ENCODE measurements at regions not wholly inside any gene's neighbourhood (a gene's known extent, or its start where the extent isn't known, plus 50 kb on each side); places are given as distances from the start of the nearest gene placed in this dataset.
"Not testable (repeated sequence)": the region's sequence is repeated elsewhere in the genome, so short reads cannot be mapped to it uniquely, and the experiment has no call there.

DNA sequence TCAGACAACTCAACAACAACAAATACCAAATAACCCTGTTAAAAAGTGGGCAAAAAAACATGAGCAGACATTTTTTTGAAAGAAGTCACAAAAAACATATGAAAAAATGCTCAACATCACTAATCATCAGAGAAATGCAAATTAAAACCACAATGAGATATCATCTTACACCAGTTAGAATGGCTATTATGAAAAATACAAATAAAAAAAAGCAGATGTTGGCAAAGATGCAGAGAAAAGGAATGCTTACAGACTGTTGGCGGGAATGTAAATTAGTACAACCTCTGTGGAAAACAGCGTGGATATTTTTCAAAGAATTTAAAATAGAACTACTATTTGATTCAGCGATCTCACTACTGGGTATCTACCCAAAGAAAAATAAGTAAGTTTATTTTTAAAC lies 114.0 kb downstream of the SLC38A4 start:
- DNase-seq = no peak

DNA sequence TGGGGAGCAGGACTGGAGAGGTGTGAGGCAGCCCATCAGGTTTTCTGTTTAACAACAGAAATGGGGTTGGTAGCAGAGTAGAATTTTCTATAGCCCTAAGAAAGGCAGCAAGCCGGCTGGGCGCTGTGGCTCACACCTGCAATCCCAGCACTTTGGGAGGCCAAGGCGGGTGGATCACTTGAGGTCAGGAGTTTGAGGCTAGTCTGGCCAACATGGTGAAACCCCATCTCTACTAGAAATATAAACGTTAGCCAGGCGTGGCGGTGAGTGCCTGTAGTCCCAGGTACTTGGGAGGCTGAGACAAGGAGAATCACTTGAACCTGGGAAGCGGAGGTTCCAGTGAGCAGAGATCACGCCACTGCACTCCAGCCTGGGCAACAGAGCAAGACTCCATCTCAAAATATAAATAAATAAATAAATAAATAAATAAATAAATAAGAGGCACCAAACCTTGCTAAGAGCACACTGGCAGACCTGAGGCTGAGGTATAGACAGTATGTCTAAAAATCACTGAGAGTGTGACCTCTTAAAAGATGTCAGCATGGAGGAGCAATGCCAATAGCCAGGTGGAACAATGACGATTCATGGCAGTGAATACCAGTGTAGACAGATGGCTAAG lies 115.6 kb downstream of the SLC38A4 start:
- DNase-seq = no peak

DNA sequence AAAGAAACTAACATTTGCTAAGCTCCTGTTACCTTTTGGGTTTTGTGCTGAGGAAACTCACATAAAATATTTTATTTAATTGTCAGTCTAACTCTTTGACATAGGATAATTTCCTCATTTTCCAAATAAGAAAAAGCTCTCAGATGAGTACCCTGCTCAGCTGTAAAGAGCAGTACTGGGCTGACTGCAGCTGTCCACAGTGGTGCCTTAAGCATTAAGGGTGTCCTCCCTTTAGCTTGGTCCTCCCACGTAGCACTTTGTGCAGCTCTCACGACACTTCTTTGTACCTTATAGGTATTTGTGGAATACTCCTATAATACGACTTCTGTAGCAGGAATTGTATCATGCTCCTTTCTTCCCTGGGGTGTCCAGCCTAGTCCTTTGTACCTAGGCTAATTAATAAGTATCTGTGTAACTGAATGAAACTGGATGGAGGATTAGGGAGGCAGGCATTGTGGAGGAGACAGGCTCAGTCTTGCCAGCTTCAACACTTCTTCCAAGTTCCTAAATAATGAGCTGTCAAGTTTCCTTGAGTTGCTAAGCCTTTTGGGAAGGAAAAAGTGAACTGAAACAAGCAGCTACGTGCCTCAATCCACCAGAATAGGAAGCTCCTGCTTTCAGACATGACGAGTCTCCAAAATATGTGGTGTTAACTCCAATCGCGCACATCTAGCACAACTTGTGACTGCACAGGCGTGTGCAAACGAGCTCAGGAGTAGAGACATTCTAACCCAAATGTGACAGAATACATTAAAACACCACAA lies 123.0 kb downstream of the SLC38A4 start:
- no peak for DNase-seq

DNA sequence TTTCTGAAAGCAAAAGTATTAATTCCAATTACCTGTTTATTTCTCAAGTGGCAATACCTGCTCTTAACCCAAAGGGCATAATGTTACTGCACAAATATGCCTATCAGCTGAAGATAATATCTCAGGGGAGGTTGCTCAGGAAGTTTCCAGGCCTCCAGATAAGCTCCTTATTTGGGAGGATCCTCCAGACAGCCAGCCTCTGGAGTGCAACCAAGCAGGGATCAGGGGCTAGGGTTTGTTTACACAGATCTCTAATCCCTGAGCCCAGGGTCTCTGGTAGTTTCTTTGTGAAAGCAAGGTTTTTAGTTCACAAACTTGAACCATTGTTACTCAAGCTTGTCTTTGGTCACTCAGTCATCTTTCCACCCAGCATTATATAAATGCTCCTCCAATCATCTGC lies 124.4 kb downstream of the SLC38A4 start:
- no peak for DNase-seq

DNA sequence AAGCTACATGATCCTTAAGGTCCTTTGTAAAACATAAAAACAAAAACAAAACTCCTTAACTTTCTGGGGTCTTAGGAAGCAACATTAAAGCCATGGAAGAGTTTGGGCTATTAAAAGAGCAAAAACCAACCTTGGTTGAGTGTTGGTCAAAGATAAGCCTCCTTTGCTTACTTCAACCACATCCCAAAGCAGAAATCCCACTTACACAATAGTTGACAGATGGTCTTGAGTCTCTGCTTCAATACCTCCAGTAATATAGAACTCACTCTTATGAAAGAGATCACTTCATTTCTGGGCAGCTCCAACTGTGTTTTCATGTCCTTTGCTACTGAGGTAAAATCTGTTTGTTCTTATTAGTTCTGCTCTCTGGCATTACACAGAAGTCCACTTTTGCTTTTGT lies 125.8 kb downstream of the SLC38A4 start:
- no peak for DNase-seq

DNA sequence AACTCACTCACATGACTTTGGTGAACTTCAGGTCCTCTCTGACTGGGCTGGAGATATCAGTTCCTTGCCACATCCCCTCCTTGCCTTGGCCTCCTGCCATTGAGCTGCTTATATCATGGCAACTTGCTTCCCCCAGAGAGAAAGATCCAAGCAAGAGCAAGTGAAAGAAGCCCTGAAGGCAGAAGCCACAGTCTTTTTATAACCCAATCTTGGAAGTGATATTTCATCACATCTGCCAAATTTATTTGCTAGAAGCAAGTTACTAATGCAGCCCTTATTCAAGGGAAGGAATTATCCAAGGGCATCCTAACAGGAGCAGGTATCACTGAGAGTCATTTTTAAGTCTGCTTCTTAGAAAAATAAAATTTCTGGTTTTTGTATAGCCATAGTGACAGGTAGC lies 127.8 kb downstream of the SLC38A4 start:
- DNase-seq = no peak

DNA sequence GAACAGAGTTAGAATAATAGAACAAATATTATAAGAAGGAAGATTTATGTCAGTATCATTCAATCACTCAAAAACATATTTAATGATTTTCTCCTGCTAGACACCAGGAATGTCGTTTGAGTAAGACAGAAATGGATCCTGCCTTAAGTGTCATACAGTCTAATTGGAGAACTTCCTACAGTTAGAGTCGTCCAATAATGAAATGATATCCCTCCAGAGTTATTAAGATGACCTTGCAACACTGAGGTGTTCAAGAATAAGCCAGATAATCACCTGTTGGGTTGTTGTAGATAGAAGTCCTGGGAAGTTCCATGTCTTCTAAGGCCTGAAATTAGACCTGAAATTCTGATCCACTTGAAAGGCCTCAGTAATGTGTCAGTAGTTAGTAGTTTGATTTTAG lies 132.3 kb downstream of the SLC38A4 start:
- no peak for DNase-seq

DNA sequence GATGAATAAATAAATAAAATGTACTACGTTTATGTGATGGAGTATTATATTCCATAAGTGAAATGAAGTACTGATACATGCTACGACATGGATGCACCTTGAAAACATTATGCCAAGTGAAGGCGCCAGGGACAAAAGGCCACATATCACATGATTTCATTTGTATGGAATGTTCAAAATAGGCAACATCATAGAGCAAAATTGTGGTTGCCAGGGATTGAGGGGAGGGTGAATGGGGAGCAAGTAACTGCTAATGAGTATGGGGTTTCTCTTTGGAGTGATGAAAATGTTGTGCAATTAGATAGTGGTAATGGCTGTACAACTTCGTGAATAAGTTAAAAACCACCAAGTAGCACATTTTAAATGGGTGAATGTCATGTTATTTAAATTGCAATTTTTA lies 132.8 kb downstream of the SLC38A4 start:
- no peak for DNase-seq

DNA sequence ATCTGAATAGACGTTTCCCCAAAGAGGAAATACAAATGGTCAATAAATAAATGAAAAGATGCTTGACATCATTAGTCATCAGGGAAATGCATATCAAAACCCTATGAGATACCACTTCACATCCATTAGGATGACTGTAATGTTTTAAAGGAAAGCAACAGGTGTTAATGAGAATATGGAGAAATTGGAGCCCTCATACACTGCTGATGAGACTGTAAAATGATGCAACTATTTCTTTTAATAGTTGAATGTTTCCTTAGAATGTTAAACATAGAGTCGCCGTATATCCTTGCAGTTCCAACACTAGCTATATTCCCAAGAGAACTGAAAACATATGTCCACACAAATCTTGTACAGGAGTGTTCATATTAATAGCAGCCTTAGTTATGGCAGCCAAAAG lies 133.2 kb downstream of the SLC38A4 start:
- DNase-seq = no peak

DNA sequence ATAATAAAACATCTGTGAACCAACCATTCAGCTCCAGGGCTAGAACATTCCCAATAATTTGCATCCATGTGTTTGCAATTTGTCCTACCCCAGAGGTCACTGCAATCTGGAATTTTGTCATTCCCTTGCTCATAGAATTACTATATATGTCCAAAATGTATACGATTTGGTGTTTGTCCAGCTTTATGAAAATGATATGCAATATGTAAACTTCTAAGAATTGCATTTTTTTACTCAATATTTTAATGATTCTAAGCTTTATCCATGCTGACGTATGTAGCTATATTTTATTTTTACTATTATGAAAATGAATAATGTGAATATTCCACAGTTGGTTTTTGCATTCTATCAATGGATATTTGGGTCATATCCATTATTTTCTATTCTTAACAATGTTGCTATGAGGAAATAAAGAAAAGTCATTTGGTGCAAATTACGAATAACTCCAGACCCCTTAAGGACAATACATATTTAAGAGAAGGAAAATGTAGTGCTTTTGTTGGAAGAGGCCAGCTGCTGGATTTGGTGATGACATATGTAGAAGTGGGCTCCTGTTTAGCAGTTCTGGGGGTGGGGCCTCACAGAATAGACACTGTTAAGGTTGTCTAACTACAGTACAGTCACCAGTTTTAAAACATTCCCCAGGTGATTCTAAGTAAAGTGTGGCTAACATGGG lies 139.4 kb downstream of the SLC38A4 start:
- no peak for DNase-seq

DNA sequence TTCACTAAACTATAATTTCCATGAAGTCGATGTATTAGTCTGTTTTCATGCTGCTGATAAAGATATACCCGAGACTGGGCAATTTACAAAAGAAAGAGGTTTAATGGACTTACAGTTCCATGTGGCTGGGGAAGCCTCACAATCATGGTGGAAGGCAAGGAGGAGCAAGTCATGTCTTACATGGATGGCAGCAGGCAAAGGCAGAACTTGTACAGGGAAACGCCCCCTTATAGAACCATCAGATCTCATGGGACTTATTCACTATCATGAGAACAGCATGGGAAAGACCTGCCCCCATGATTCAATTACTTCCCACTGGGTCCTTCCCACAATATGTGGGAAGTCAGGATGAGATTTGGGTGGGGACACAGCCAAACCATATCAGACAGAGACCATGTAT lies 141.6 kb downstream of the SLC38A4 start:
- not testable (repeated sequence) for DNase-seq

DNA sequence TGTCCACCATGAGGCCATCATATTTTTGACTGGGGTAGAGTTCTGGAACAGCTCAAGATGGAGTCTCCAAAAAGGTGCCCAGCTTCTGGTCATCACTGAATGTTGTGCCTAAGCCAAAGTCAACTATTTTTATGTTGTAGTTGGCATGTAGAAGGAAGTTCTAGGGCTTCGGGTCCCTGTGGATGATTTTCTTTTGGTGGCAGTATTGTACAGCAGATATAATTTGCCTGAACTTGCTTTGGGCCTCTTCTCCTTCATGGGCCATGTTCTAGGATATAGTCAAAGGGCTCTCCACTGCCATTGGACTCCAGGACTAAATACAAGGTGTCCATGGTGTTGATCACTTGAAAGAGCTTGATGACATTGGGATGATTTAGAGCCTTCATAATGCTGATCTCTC lies 143.6 kb downstream of the SLC38A4 start:
- DNase-seq = no peak

DNA sequence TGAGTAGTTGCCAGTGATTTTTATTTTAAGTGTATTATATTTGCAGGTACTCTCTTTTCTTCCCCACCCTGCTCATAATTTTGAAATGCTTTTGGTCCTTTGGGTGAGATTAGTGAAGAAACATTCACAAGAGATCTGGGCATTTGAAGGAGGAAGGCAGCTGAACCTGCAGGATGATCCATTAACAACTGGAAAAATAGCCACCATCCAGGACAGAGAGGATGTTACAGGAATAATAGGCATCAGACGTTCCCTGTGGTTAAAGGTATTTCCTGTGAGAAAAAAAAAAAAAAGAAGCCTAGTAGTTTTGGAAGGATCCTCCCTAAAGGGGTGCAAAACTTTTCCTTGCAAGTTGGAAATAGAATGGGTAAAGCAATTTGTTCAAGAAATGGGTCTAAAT lies 145.3 kb downstream of the SLC38A4 start:
- DNase-seq = no peak

DNA sequence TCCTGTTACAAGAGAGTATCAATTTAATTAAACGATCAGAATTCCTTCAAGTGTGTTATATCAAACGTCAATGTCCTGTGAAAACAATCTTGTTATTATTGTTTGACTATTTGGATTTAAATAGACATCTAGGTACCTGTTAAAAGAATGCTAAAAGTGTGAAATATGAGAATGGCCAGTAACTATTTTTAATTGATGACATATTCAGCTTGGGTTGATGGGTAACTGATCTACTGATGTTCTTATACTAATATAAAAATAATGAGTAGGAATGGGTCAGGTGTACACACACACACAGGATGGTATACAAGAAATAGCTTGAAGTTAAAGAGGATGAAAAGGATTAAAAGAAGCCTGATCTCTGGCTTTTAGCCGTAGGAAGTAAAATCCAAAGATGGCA lies 146.0 kb downstream of the SLC38A4 start:
- no peak for DNase-seq

DNA sequence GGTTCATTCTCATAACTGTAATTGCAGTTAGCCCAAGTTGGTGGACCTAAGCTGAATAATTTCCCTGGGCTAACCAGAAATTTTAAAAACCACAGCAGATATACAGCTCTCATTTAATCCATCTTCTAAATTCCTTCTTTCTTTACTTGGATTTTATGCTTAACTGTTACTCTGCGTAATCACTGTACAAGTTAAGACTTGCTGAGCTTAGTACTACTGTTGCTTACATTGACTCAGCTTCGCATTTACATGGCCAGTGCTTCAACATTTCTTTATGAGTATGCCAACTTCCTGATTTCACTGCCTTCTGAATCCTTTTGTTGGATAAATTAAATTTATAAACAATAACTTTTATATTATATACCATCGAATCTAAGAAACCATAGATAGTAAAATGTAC lies 147.4 kb downstream of the SLC38A4 start:
- DNase-seq = no peak

DNA sequence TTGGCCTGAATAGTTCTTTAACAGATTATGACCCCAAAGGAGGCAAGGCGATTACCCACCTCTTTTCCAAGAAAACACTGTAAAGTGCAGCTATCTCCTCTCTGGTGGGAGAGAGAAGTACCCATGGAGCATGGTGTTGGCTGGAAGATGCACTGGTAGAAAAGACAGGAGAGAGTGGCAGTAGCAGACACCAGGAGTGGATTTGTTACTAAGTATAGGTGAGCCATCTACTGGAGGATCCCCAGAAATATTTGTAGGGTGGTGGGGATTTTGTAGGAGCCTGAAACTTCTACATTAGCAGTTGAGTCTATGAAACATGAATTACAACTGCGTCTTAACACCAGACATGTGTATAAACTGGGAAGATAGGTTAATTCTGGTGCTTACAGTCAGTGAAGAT lies 148.0 kb downstream of the SLC38A4 start:
- DNase-seq = no peak

DNA sequence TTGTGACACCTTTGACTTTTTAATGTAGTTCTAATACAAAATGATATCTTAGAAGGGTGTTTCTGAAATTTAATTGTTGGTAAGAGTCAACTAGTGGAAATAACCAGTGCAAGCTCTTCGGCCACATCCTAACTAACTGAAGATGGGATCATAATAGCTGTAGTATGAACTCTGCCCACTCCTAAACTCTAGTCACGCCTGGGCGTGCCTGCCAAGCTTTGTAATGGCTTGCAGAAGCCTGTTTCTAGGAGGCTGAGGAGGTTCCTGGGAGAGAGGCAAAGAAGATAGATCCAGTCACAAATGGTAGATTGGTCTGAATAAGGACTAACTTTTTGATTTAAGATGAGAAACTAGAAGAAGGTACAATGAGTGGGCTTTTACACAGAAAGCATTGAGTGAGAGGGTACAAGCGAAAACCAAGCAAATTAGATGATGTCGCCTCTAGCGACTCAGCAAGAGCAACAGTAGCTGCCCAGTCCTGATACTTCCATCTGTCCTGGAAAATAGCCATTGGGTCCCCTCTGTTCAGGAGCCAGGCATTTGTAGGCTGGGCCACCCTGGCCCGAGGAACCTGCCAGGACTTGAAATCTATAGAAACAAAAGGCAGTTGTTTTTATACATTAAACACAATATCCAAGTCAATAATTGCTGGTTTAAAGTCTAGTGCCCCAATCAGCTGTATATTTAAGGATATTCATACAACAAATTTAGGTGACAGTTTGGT lies 148.8 kb downstream of the SLC38A4 start:
- no peak for DNase-seq

DNA sequence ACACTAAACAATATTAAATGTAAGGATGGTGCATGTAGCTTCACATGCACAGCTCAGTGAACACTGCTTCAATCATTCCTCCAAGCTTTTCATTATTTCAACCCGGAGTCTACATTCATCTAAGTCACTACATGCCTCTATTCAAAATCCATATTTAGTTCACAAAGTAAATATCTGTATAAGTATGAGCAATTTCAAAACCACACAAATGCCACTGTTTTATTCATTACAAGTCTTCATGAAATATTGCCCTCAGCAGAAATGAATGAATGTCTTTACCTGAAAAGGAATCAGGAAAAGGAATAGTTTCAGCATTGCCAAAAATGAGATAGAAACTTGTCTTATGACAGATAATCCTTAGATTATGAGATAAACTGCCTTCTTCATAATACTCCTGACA lies 149.4 kb downstream of the SLC38A4 start:
- no peak for DNase-seq

DNA sequence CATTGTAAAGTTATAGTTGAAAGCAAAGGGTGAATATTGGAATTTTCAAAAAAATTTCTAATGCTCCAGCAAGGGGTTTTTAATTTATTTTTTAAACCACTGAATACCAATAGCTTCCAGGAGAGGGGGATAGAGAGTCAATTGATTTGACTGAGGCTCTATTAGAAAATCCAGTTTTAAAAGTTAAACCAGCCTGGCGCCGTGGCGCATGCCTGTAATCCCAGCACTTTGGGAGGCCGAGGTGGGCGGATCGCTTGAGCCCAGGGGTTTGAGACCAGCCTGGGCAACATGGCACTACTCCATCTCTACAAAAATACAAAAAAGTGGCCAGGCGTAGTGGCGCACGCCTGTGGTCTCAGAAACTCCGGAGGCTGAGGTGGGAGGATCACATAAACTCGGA lies 150.1 kb downstream of the SLC38A4 start:
- peak; percentile 14 for DNase-seq

DNA sequence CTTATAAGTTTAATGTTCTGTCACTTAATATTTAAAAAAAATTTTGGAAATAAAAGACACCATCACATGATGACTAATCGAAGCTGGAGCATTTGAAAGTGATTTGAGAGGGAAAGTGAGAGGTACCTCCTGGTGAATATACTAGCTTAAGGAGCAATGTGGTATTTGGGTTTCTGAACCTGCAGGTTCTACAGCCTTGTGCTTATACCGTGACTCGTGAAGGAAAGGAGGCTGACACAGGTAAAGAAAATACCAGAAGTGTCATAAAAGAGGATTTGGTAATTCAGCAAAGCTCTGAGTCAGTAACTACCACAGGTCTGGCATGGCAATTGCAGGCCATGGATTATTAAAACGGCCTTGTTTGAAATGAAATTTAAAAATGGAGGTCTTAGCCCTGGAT lies 151.0 kb downstream of the SLC38A4 start:
- no peak for DNase-seq

DNA sequence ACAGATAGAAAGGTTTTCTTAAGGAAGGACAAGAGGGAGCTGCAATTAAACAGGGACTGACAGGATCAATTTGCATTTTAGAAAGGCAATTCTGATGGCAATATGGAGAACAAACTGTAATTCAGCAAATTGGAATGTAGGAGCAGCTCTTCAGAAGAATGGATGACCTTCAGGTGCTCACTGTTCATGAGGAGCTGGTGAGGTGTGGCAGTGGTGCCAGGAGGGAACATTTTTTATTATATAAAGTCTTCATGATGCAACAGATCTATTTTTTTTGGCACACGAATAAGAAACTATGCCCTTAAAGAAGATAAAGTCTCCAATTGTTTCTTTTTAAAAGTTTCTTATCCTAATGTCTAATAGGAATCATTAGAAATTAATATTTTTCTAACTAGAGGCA lies 151.7 kb downstream of the SLC38A4 start:
- DNase-seq = no peak

DNA sequence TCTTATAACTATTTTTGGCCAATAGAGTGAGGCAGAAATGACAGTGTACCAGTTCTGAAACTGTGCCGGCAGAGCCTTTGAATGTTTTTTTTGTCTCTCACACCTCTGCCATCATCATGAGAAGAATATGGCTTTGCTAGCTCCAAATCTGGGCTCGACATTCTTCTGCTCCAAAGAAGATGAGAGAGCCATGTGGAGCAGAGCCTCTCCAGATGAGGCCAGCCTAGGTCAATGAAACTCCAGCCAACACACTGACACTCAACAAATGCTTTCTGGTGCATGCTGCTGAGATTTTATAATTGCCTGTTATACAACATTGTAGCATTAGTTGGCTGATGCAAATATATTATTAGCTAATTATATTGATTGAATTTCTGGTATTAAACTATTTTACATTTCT lies 154.7 kb downstream of the SLC38A4 start:
- no peak for DNase-seq

DNA sequence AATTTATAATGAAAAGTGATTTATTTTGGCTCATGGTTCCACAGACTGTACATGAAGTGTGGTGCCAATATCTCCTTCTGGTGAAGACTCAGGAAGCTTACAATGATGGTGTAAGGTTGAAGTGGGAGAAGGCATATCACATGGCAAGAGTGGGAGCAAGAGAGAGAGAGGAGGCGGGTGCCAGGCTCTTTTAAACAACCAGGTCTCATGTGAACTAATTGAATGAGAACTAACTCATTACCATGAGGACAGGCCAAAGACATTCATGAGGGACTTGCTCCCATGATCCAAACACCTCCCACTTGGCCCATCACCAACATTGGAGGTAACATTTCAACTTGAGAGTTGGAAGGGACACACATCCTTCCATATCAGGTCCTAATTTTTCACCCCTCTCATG lies 155.2 kb downstream of the SLC38A4 start:
- DNase-seq = no peak

DNA sequence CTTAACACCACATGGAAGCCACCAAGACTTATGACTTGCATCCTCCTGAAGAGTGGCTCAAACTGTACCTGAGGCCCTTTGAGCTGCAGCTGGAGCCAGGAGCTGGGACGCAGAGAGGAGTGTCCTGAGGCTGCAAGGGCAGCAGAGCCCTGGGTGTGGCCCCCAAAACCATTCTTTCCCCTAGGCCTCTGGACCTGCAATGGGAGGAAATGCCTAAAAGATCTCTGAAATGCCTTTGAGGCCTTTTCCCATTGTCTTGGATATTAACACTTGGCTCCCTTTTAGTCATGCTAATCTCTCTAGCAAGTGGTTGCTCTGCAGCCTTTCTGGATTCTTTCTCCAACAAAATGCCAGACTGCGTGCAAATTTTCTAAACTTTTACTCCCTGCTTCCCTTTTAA lies 156.1 kb downstream of the SLC38A4 start:
- DNase-seq = no peak

Measured in COR-L47 (cell line).